ENCODE measurements at regions not wholly inside any gene's neighbourhood (a gene's known extent, or its start where the extent isn't known, plus 50 kb on each side); places are given as distances from the start of the nearest gene placed in this dataset.

DNA sequence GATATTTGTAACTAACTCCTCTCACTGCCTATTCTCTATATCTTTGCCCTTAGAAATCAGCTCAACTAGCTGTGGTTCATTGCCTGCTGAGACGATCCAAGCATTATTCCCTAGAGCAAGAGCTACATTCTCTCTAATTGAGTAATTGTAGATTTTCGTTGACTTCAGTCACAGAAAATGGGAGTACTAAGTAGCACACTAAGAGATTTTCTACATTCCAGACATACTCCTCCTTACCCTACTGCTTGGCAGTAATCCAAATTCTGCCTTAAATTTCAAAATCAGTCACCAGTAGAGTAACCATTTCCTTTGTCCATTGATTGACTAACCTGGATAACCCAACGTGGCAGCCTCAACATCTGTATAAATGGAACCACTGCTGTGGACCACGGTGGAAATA lies 1786.8 kb downstream of the SLITRK5 start:
- TF ChIP-seq, protein P1, sequence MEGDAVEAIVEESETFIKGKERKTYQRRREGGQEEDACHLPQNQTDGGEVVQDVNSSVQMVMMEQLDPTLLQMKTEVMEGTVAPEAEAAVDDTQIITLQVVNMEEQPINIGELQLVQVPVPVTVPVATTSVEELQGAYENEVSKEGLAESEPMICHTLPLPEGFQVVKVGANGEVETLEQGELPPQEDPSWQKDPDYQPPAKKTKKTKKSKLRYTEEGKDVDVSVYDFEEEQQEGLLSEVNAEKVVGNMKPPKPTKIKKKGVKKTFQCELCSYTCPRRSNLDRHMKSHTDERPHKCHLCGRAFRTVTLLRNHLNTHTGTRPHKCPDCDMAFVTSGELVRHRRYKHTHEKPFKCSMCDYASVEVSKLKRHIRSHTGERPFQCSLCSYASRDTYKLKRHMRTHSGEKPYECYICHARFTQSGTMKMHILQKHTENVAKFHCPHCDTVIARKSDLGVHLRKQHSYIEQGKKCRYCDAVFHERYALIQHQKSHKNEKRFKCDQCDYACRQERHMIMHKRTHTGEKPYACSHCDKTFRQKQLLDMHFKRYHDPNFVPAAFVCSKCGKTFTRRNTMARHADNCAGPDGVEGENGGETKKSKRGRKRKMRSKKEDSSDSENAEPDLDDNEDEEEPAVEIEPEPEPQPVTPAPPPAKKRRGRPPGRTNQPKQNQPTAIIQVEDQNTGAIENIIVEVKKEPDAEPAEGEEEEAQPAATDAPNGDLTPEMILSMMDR (IDR thresholded peaks at IDR 0.05; ENCODE audit: insufficient read depth, low read length, poor library complexity, severe bottlenecking): no peak
- no peak for TF ChIP-seq EZH2phosphoT487 (conservative IDR thresholded peaks at IDR 0.05; ENCODE audit: low read length)
